NCI-H2107 treated with DMSO at 0.1 percent for 48 hours (cell line): ENCODE measurements at regions not wholly inside any gene's neighbourhood (a gene's known extent, or its start where the extent isn't known, plus 50 kb on each side); places are given as distances from the start of the nearest gene placed in this dataset.
"Not testable (repeated sequence)": the region's sequence is repeated elsewhere in the genome, so short reads cannot be mapped to it uniquely, and the experiment has no call there.

Experiments
- DNase-seq: peaks from one replicate; lab custom pipeline; 2025; ENCODE audit not compliant: unreplicated experiment; lab: John Stamatoyannopoulos, UW

DNA sequence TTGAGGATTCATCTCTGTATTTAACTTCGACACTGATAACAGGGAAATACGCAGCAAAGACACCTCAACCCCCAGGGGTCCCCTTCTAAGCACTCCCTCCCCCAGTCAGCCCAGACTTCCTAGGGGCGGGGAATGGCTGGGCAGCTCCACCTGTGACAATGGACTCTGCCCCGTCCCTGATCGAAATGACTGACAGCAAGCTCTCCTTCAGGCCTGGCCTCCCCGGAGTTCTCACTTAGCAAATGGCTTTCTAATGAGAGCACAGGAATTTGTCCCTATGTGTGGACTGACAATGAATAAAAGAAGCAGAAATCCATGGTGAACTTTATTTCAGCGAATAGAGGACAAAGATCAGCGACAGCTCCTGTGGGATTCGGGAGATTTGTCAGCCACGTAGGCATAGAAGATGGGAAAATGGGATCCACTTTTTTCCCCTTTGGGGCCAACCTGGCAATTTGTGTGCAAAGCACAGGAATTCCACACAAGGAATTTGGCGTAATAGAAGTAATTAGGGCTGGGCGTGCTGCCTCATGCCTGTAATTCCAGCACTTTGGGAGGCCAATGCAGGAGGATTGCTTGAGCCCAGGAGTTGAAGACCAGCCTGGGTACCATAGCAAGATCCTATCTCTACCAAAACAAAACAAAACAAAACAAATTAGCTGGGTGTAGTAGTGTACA is 63.8 kb downstream of the TNFAIP2 start:
- no peak for DNase-seq

DNA sequence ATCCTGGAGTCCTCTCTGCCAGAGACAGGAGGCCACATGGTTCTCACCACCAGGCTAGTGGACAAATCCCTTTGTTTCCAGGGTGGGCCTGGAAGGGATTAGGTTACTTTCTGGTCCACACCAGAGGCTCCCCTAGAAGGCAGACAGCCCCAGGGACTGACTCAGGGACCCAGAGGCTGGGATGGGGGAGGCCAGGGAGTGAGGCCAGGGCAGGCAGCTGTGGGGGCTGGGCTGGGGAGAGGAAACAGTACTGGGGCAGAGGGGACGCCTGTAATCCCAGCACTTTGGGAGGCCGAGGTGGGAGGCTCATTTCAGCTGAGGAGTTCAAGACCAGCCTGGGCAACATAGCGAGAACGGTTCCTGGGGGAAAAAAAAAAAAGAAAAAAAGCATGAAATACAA is 64.7 kb downstream of the TNFAIP2 start:
- no peak for DNase-seq

DNA sequence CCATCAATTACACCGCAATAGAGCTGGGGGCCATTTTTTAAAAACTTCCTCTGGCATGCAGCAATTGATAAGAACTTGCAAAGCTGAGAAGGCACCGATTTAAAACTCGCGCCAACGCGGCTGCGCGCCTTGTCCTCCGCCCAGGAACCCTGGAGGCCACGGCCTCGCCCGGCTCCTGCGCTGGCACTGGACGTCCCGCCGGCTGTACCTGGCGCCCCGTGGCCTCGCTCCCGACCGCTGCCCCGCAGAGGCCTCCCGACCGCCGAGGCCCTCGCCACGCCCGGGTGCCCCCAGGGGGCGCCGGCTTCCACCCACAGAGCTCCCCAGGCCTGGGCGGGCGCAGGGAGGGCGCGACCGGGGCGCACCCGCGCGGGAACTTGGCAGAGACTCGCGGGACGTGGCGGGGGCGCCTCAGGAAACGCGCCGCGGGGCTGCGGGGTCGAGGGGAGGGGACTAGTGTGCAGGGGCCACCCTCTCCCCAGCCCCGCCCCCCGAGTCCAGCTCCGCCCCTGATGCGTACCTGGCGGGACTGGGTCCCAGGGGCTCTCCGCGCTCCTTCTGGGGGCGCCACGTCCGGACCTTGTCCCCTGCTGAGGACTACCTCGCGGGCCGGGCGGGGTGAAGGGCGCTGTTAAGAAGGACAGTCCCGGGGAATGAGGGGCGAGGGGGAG is 65.7 kb downstream of the TNFAIP2 start:
- no peak for DNase-seq

DNA sequence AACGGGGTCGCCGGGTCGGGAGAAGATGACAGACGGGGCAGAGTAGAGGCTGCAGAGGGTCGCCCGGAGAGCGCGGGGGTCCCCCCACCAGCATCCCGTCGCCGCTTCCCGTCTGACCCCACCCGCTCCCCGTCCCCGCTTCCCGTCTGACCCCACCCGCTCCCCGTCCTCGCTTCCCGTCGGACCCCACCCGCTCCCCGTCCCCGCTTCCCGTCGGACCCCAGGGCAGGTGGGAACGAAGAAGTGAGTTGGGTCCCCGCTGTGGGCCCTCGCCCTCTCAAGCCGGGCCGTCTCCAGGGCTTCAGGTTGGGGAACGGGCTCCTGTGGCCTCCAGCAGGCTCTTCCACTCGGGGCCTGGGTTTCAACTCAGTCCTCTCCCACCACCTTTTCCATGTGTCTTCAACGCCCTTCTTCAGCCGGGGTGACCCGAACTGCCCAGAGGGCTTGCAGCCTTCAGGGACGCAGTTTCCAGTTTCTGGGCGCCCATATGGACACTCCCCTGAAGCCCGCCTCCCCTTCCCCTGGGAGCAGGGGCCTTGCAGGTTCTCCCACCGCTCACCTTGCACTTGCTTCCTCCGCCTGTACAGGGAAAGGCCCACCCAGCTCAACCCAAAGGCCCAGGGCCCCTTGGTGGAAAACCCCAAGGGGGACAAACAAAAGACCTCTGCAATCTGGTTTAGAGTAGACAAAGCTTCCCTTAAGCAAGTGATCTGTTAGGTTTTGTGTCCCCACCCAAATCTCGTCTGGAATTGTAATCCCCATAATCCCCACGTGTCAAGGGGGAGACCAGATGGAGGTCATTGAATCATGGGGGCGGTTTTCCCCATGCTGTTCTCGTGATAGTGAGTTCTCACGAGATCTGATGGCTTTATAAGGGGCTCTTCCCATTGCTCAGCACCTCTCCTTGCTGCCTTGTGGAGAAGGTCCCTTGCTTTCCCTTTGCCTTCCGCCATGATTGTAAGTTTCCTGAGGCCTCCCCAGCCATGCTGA is 66.5 kb downstream of the TNFAIP2 start:
- DNase-seq = no peak

DNA sequence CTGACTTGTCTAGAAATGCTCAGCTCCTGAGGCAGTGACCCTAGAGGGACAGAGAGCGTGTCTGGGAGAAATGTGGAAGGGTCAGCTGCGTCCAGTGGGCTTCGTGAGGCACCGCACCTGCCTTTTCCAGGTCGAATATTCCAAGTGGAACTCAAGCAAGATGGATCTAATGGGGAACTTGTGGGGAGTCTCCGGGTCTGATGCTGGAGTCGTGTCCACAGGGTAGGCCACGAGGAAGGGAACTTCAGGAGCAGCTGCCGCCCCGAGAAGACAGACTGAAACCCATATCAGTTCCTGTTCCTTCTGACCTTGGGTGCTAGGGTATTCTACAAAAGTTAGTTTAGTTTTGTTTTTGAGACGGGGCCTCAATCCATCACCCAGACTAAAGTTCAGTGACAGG is 67.5 kb downstream of the TNFAIP2 start:
- DNase-seq = no peak

DNA sequence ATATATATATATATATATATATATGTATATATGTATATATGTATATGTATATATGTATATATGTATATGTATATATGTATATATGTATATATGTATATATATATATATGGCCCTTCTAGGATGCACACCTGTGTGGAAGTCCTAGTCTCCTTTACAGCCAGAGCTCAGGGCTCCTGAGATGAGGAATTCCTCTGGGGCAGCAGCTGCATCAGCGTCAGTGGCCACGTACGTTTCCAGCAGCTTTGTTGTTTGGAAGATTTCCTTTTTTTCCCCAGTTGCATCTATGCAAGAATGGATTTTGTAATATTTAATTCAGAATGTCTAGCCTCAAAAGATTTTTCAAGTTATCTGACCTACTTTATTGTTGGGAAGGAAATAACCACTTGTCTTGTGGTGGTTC is 68.6 kb downstream of the TNFAIP2 start:
- DNase-seq = no peak

DNA sequence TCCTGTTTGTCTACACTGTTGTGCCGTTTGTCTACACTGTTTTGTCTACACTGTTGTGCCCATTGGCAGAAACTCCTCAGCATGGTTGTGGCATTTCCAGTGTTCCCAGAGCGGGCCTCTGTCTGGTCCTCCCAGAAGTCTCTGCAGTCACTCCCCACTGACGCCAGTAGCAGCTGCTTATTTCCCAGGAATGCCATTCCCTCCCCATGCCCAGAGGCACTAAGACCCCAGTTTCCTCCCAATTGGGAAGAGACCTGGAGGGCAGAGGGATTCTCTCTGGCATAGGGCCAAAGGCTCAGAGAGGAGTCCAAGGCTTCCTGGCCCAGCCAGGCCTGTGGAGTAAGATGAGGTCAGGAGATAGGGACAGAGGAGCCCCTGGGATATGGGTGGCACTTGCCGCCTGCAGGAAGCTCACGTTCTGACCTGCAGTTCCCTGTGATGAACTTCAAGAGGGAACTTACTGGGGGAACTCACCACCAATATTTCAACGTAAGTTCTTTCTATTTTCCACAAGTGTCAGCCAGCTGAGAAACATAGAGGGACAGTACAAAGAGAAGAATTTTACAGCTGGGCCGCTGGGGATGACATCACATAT is 69.1 kb downstream of the TNFAIP2 start:
- DNase-seq = no peak

DNA sequence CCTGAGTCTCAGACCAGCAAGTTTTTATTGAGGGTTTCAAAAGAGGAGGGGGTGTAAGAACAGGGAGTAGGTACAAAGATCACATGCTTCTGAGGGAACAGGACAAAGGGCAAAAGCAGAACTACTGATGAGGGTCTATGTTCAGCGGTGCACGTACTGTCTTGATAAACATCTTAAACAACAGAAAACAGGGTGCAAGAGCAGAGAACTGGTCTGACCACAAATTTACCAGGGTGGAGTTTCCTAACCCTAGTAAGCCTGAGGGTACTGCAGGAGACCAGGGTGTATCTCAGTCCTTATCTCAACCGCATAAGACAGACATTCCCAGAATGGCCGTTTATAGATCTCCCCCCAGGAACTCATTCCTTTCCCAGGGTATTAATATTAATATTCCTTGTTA is 69.6 kb downstream of the TNFAIP2 start:
- DNase-seq = not testable (repeated sequence)

DNA sequence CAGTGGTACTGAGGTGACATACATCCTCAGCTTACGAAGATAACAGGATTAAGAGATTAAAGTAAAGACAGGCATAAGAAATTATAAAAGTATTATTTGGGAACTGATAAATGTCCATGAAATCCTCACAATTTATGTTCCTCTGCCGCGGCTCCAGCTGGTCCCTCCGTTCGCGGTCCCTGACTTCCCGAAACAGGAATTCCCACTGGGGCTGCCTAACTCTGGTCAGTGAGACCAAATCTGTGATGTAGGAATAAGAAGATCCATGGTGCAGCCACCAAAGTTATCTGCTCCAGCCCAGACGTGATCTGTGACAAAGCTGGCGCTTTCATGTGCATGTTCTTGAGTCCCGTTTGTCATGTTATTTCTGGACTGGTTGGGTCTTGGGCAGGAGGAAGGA is 70.2 kb downstream of the TNFAIP2 start:
- not testable (repeated sequence) for DNase-seq

DNA sequence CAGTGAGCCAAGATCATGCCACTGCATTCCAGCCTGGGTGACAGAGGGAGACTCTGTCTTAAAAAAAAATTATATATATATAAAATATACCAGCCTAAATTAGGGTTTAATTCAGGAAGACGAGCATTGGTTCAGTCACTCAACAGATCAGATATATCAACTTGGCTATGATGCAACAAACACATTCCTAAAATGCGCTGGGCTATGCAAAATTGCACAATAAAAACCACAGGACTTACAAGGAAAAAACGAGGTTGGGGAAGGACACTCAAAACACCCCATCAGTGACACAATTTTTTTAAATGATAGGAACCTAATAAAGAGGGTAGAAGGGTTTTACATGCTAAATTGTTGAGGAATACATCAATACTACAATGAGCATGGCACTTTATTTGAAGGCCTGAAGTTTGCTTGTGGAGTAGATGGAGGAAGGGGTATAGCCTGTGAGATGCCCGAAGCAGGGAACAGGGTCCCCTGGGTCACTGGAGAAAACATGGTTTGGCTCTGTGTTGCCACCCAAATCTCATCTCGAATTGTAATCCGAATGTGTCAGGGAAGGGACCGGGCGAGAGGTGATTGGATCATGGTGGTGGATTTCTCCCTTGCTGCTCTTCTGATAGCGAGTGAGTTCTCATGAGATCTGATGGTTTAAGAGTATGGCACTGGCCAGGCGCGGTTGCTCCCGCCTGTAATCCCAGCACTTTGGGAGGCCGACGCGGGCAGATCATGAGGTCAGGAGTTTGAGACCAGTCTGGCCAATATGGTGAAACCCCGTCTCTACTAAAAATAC is 71.2 kb downstream of the TNFAIP2 start:
- DNase-seq = no peak

DNA sequence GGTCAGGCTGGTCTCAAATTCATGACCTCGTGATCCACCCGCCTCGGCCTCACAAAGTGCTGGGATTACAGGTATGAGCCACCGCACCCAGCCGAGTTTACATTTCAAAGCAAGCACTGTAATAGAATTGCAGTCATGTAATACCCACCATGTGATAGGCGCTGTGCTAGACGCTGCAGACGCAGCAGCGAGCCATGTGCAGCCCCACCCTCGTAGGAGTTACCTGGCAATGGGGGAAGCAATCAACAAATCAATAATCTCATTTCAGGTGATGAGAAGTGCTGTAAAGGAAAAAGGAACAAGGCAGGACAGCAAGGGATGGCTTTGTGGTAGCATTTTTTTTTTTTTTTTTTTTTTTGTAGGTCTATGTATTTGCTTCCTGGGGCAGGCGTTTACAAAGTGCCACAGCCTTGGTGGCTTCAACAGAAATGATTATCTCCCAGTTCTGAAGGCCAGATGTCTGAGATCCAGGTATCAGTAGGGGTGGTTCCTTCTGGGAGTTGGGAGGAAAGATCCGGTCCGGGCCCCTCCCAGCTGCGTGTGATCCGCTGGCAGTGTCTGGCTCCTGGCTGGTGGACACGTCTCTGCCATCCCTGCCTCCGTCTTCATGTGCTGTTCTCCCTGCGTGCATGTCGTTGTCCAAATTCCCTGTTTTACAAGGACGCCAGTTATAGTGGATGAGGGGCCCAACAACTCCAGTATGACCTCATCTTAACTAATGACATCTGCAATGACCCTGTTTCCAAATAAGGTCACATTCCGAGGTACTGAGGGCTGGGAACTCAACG is 72.8 kb downstream of the TNFAIP2 start:
- no peak for DNase-seq

DNA sequence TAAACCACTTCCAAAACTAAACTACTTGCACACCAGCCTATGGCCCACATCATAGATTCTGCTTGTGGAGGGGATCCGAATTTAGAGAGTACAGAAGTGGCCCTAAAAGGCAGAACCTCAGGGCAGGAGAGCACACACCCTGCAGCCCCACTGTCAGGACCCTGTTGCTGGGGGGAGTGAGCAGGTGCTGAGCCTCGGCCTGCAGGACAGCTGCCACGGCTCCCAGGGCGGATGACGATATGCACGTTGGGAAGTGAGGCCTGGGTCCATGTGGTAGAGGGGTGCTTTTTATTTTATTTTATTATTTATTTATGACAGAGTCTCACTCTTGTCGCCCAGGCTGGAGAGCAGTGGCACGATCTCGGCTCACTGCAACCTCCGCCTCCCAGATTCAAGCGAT is 73.5 kb downstream of the TNFAIP2 start:
- DNase-seq = no peak

DNA sequence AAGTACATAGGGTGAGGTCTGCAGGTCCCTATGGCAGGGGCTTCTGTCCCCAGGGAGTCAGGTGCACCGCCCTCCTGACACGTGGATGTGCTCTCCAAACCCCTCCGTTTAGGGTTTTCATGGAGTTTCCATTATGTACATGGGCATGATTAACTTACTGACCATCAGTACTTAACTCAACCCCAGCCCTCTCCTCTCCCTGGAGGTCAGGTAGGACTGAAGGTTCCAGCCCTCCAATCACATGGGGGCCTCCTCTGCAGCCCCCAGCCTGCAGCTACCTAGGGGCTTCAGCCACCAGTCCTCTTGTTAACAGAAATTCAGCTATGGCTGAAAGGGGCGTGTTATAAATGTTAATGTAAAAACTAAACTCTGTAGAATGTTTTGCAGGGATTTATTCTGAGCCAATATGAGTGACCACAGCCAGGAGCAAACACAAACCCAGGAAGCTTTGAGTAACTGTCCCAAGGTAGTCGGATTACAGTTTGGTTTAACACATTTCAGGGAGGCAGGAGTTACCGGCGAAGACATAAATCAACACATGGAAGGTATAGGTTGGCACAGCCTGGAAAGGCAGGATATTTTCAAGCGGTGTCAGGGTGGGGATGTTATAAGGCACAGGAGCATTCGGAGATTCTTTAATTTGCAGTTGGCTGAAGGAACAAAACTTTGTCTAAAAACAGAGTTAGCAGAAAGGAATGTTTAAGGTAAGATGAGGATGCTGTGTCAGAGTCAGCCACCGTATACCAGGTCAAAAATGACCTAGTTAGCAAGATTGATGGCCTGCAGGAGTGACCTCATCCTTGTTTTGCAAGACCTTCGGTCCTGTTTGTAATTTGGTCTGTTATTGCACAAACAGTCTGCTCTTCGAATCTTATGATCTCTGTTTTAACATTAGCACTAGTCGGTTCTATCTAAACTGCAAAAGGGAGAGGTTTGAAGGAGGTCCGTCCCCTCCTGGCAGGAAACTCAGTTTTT is 75.2 kb downstream of the TNFAIP2 start:
- DNase-seq = no peak

DNA sequence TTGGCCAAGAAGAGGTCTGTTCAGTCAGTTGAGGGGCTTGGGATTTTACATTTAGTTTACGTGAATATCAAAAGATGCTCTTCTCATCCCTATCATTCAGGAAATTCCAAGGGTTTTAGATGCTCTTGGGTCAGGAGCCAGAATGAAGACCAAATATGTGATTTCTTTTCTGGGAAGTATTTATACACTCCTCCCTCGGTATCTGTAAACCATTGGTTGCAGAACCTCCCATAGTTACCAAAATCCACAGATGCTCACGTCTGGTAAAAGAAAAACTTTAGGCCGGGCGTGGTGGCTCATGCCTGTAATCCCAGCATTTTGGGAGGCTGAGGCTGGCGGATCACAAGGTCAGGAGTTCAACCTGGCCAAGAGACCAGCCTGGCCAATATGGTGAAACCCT is 75.9 kb downstream of the TNFAIP2 start:
- no peak for DNase-seq

DNA sequence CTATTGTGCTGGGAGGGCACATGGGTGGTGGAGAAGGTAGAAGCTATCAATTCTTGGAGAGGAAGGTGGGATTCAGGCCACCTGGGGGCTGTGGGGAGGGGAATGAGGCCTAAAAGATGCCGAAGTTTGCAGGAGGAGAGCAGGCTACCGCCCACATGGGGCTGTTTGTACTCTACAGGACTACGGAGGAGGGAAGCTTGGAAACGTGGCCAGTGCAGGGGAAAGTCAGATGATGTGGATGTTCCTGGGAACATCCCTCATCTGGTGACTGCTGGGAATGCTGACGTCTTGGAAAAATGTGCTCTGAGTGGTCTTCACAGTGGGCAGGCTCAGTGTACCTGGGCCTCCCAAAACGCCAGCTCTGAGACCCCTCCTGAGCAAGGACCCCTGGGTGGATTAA is 78.5 kb downstream of the TNFAIP2 start:
- DNase-seq = no peak

DNA sequence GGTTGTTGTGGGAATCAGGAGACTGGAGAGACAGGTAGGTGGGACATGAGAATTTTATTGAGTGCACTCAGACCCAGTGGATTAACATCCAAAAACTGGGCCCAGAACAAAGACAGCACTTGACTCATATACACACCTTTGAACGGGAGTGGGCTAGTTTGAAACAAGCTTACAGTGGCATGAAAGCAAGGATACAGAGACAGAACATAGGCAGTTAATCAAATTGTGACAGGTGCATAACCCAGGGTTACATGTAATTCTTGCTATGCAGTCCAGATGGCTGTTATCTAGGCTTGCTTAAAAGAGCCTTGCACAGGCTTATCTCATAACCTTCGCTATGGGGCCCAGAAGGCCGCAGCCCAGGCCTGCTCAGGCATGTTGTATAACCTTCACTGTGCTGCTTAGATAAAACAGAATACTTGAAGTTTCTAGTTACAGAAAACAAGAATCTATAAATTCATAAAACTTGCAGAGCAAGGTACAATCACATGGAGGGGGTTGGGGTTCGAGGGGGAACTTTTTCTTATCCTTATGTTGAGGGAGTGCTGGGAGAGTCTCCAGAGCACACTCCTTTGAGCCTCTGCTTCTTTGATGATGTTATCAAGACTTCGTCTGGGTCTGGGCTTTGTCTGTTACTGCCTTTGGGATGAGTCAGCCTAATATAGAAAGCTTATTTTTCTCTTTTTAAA is 81.7 kb downstream of the TNFAIP2 start:
- no peak for DNase-seq

DNA sequence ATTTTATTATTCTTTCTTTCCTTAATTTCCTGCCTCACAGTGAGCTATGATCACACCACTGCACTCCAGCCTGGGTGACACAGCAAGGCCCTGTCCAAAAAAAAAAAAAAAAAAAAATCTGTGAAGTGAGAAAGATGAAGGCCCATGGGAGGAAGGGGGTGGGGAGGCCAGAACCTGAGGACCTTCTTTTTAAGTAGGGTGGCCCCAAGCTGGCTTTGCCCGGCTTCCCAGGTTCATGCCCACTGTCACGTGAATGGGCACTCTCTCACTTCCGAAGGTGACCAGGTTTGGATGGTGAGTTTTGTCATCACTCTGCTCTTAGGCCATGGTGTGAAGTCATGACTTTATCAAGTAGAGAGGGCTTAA is 82.3 kb downstream of the TNFAIP2 start:
- DNase-seq = no peak

DNA sequence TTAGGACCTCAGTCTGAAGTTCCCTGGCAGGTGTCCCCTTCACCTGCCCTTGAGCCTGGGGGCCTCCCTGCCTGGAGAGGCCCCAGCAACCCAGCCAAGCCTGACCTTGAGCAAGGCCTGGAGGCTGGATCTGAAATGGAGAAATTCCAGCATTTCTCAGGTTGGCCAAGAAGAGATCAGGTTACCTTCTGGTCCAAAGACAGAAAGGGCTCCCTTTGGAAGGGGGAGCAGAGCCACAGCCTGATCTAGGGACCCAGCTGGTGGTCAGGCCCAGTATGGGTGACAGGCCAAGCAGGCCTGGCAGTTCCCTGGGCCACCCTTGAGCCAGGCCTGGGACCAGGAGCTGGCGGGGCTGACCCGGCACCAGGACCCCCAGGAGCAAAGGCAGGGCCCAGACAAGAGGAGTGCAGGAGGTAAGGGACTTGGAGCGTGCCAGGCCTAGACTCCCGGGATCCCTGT is 82.8 kb downstream of the TNFAIP2 start:
- no peak for DNase-seq
